ENCODE measurements at regions not wholly inside any gene's neighbourhood (a gene's known extent, or its start where the extent isn't known, plus 50 kb on each side); places are given as distances from the start of the nearest gene placed in this dataset.
"Not testable (repeated sequence)": the region's sequence is repeated elsewhere in the genome, so short reads cannot be mapped to it uniquely, and the experiment has no call there.

DNA sequence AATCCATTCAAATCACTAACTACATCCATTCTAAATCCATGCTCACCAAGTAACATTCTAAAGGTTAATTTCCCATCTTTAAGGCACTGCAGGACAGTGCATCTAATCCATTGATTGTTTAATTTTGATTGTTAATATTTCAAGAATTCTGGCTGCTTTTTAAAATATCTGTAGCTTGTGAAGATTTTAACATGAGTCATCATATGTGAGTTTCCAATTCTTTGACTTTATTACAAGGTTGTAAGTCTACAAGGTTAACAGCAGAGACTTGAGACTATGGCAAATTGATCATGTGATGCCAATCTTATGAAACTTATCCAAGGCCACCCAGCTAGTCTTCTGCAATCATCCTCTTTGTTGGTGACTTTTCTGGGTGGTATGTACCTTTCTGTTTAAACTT lies 349.2 kb upstream of the ZC3H15 start:
- no peak for TF ChIP-seq CTCF (IDR thresholded peaks at IDR 0.05; ENCODE audit: low read length, missing control alignments)
- no peak for DNase-seq (ENCODE audit: low read depth)
- H3K4me3 ChIP-seq (replicated peaks; ENCODE audit: low read depth, low read length): no peak overlapping the region

DNA sequence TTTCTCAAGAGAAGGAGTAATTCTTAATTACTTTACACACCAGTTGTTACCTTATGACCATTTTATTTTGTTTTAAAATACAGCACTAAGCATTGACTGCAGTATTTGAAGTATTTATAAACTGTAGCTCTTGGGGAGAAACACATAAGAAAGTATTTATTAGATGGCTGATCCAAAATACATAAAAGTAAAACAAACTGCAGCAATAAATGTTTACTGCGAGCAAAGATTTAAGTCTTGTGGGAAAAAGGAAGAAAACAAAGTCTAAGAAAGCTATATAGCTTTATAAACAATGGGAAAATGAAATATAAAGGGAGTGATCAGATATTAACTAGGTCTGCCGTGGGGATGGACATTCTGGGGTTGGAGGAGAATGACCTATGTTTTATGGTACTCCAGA lies 347.2 kb upstream of the ZC3H15 start:
- no peak for DNase-seq (ENCODE audit: low read depth)
- no peak overlapping the region for H3K4me3 ChIP-seq (replicated peaks; ENCODE audit: low read depth, low read length)
- TF ChIP-seq CTCF (IDR thresholded peaks at IDR 0.05; ENCODE audit: low read length, missing control alignments): no peak

DNA sequence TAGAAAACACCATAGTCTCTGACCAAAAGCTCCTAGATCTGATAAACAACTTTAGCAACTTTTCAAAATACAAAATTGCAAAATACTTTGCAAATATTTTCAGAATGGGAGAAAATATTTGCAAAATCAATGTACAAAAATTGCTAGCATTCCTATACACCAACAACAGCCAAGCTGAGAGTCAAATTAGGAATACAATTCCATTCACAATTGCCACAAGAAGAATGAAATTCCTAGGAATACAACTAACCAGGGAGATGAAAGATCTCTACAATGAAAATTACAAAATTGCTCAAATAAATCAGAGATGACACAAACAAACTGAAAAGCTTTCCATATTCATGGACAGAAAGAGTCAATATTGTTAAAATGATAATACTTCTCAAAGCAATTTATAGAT lies 327.0 kb upstream of the ZC3H15 start:
- no peak for TF ChIP-seq CTCF (IDR thresholded peaks at IDR 0.05; ENCODE audit: low read length, missing control alignments)
- no peak for DNase-seq (ENCODE audit: low read depth)
- no peak overlapping the region for H3K4me3 ChIP-seq (replicated peaks; ENCODE audit: low read depth, low read length)

DNA sequence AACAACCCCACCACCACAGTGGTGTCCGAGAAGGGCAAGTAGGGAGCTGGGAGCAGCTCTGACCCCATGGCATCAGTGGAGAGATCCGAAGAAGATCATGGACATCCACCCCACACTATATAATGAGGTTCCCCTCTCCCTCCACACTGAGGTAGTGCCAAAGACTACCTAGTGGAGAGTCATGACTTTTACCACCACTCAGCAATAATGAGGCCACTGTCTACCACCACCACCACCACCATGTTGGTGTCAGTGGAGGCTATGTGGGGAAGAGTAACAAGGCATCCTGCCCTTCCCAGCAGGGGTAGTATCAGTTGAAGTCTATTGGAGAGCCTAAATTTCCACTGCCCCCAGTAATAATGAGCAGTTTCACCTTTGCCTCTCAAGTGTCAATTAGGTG lies 321.7 kb upstream of the ZC3H15 start:
- no peak for TF ChIP-seq CTCF (IDR thresholded peaks at IDR 0.05; ENCODE audit: low read length, missing control alignments)
- DNase-seq (ENCODE audit: low read depth): no peak
- H3K4me3 ChIP-seq (replicated peaks; ENCODE audit: low read depth, low read length): no peak overlapping the region

DNA sequence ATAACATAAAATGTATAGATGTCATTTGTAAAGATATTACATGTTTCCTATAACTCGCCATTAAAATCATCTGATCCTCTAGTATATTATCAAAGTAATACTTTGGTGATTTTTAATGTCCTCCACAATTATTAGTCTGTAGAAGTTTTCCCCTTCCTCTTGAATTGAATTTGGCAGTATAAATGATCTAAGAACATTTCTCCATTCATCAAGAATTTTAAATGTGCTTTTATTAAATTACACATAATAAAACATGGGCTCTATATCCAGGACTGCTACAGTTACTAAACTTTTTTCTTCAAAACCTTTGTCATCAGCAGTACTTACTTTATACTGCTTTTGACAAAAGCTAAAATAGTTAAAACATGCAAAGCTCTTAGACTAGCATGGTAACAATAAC lies 315.4 kb upstream of the ZC3H15 start:
- TF ChIP-seq CTCF (IDR thresholded peaks at IDR 0.05; ENCODE audit: low read length, missing control alignments): no peak
- no peak for DNase-seq (ENCODE audit: low read depth)
- H3K4me3 ChIP-seq (replicated peaks; ENCODE audit: low read depth, low read length): no peak overlapping the region

- no peak for TF ChIP-seq CTCF (IDR thresholded peaks at IDR 0.05; ENCODE audit: low read length, missing control alignments)
- peak; percentile 16 for DNase-seq (ENCODE audit: low read depth)
- H3K4me3 ChIP-seq (replicated peaks; ENCODE audit: low read depth, low read length): no peak overlapping the region
Observed at GRCh38 chr2:186181625-186182024, 304.4 kb upstream of the ZC3H15 start.

GRCh38 chr2:186182366-186182765 lies 303.7 kb upstream of the ZC3H15 start:
- not testable (repeated sequence) for H3K4me3 ChIP-seq (replicated peaks; ENCODE audit: low read depth, low read length); DNase-seq (ENCODE audit: low read depth)

- no peak overlapping the region for H3K4me3 ChIP-seq (replicated peaks; ENCODE audit: low read depth, low read length)
- no peak for DNase-seq (ENCODE audit: low read depth)
- TF ChIP-seq CTCF (IDR thresholded peaks at IDR 0.05; ENCODE audit: low read length, missing control alignments): no peak
Observed at GRCh38 chr2:186183406-186183805, 302.7 kb upstream of the ZC3H15 start.
